A673 (cell line): ENCODE measurements at regions not wholly inside any gene's neighbourhood (a gene's known extent, or its start where the extent isn't known, plus 50 kb on each side); places are given as distances from the start of the nearest gene placed in this dataset.
A peak's percentile ranks its signal among the peaks of the same experiment; 100 is the strongest.
"Not testable (repeated sequence)": the region's sequence is repeated elsewhere in the genome, so short reads cannot be mapped to it uniquely, and the experiment has no call there.

Source experiments
- BruUV-seq: library from RNA; stranded (reverse); fragments of 400-500 nt; replicated peaks from 2 replicates; lab custom pipeline; 2021; lab: Mats Ljungman, UMichigan
- CTCF ChIA-PET: fragments of 300-600 bp; sonication (Branson Sonifier 250); formaldehyde crosslinking; loops from one replicate; lab custom pipeline; 2022; ENCODE audit warnings: antibody characterized with exemption; lab: Charles Lee
- POLR2A ChIA-PET: fragments of 300-600 bp; sonication (Branson Sonifier 250); formaldehyde crosslinking; loops from one replicate; lab custom pipeline; 2022; ENCODE audit warnings: antibody characterized with exemption; ENCODE audit not compliant: low non-redundant PET; lab: Charles Lee
- DNase-seq: peaks from one replicate; pipeline ENCODE4 v3.0.0-alpha.2; 2015; ENCODE audit warnings: low spot score
- H3K27ac ChIP-seq: fragments of 200-600 bp; sonication (generic); 2 replicates; pipeline ENCODE4 v1.5.1; 2016; ENCODE audit warnings: mixed run types, low read depth, mild to moderate bottlenecking, mixed read lengths, antibody characterized with exemption, low read length; ENCODE audit not compliant: poor library complexity, severe bottlenecking
- H3K27me3 ChIP-seq: fragments of 200-600 bp; sonication (generic); replicated peaks from 2 replicates; pipeline ENCODE4 v1.6.1; 2017; ENCODE audit warnings: mixed run types, low read depth, mild to moderate bottlenecking, mixed read lengths, antibody characterized with exemption, low read length; ENCODE audit not compliant: insufficient read depth, poor library complexity
- H3K36me3 ChIP-seq: fragments of 200-600 bp; sonication (generic); 2 replicates; pipeline ENCODE4 v1.6.1; 2016; ENCODE audit warnings: mixed run types, mild to moderate bottlenecking, mixed read lengths, antibody characterized with exemption, low read length; ENCODE audit not compliant: insufficient read depth, poor library complexity, severe bottlenecking
- H3K4me1 ChIP-seq: fragments of 200-600 bp; sonication (generic); 2 replicates; pipeline ENCODE4 v1.6.1; 2017; ENCODE audit warnings: mixed run types, mild to moderate bottlenecking, mixed read lengths, antibody characterized with exemption, low read length; ENCODE audit not compliant: insufficient read depth, poor library complexity, severe bottlenecking
- H3K4me3 ChIP-seq: fragments of 200-600 bp; sonication (generic); 2 replicates; pipeline ENCODE4 v1.5.1; 2016; ENCODE audit warnings: low read depth, mixed run types, mild to moderate bottlenecking, mixed read lengths, low read length; ENCODE audit not compliant: poor library complexity, severe bottlenecking
- H3K9me3 ChIP-seq: fragments of 200-600 bp; sonication (generic); 2 replicates; pipeline ENCODE4 v1.6.1; 2016; ENCODE audit warnings: mixed run types, low read depth, mild to moderate bottlenecking, mixed read lengths, antibody characterized with exemption, low read length; ENCODE audit not compliant: poor library complexity, severe bottlenecking
- CTCF ChIP-seq: fragments of 300-800, 200-600 bp; sonication (generic); conservative IDR thresholded peaks from 2 replicates; pipeline ENCODE4 v1.5.1; 2017; ENCODE audit warnings: low read depth, mild to moderate bottlenecking, antibody characterized with exemption, low read length, moderate library complexity, mixed read lengths
- EZH2 ChIP-seq: fragments of 200-600 bp; sonication (generic); IDR thresholded peaks from 2 replicates; pipeline ENCODE4 v1.6.1; 2017; ENCODE audit warnings: borderline replicate concordance, low read depth, mild to moderate bottlenecking, mixed read lengths, antibody characterized with exemption, low read length; ENCODE audit not compliant: poor library complexity, severe bottlenecking
- intact Hi-C: fragments of 100-400 bp; cut with micrococcal nuclease; formaldehyde crosslinking; loops from one replicate; pipeline ENCODE4 v1.10.0; 2022; ENCODE audit not compliant: unreplicated experiment

DNA sequence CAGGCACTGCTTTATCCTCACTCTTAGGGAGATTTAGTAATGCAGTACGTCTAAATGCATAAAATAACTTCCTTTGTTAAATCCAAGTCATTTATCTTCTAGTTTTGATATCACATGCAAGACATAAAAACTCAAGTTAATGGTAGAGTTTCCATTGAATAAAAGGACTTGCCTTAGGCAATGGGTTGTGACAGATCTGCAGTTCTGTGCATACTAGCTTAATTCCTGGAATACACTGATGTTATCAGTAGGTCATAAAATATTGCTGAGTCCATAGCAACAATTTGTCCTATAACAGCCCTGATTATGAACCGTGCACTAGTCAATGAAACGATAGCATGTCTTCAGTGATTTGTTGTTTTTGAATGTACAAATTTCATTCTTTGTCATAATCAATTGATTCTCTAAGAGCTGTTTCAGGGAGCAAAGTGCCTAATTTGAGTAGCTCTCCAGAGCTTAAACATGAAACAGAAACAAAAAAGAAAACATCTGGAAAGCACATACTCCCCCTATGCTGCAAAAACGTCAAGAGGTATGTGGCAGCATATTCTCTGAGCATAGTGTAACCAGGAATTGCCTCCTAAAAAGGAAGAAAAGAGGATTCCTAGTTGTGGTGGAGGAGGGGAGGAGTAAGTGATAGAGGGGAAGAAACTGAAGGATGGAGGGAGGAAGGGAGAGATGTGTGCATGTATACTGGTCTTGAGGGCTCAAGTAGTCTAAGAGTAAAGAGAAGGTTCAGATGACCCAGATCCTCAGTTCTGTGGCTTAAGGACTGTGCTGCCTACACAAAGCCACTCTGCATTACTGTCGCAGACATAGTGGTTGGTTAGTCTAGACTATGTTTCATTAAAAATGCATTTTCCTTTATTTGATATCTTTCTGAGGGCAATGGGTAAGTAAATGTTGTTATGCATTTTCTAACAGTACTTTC is 589.2 kb downstream of the PRR16 start:
- no peaks in the 10 kb centered on the region for H3K36me3 ChIP-seq
- no peaks in the 10 kb centered on the region for H3K4me1 ChIP-seq
- CTCF ChIA-PET = no interaction called here
- DNase-seq = peak; percentile 4
- intact Hi-C loops = no loop called here
- BruUV-seq = no TSS peak
- no peak overlapping the region for H3K4me3 ChIP-seq
- POLR2A ChIA-PET = no interaction called here
- H3K27ac ChIP-seq = no peak overlapping the region
- no peak for TF ChIP-seq CTCF
- no peak for TF ChIP-seq EZH2
- H3K27me3 ChIP-seq = no peaks in the 10 kb centered on the region
- no peaks in the 10 kb centered on the region for H3K9me3 ChIP-seq

DNA sequence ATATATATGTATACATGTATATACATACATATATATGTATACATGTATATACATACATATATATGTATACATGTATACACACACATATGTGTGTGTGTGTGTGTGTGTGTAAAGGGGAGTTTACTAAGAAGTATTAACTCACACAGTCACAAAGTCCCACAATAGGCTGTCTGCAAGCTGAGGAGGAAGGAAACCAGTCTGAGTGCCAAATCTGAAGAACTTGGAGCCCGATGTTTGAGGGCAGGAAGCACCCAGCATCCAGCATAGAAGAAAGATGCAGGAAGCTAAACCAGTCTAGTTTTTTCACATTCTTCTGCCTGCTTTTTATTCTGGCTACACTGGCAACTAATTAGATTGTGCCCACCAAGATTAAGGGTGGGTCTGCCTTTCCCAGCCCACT is 591.5 kb downstream of the PRR16 start:
- intact Hi-C loops = no loop called here
- Histone ChIP-seq H3K36me3 (no peaks in the 10 kb centered on the region), H3K27me3 (no peaks in the 10 kb centered on the region), H3K4me3 (no peak overlapping the region), H3K9me3 (no peaks in the 10 kb centered on the region), H3K27ac (no peak overlapping the region), H3K4me1 (no peaks in the 10 kb centered on the region)
- POLR2A ChIA-PET = no interaction called here
- no peak for DNase-seq
- TF ChIP-seq EZH2 (no peak), CTCF (no peak)
- BruUV-seq = no TSS peak
- CTCF ChIA-PET = no interaction called here

GRCh38 chr5:121064241-121064640 is 600.1 kb downstream of the PRR16 start:
- BruUV-seq, DNase-seq, H3K36me3 ChIP-seq, H3K27ac ChIP-seq, H3K27me3 ChIP-seq, H3K9me3 ChIP-seq, POLR2A ChIA-PET, intact Hi-C loops, CTCF ChIA-PET, H3K4me1 ChIP-seq, H3K4me3 ChIP-seq: not testable (repeated sequence)
